ENCODE measurements at regions not wholly inside any gene's neighbourhood (a gene's known extent, or its start where the extent isn't known, plus 50 kb on each side); places are given as distances from the start of the nearest gene placed in this dataset.

GRCh38 chr2:41934329-41934958, 113.4 kb upstream of the PKDCC start:
- TF ChIP-seq, protein P1, sequence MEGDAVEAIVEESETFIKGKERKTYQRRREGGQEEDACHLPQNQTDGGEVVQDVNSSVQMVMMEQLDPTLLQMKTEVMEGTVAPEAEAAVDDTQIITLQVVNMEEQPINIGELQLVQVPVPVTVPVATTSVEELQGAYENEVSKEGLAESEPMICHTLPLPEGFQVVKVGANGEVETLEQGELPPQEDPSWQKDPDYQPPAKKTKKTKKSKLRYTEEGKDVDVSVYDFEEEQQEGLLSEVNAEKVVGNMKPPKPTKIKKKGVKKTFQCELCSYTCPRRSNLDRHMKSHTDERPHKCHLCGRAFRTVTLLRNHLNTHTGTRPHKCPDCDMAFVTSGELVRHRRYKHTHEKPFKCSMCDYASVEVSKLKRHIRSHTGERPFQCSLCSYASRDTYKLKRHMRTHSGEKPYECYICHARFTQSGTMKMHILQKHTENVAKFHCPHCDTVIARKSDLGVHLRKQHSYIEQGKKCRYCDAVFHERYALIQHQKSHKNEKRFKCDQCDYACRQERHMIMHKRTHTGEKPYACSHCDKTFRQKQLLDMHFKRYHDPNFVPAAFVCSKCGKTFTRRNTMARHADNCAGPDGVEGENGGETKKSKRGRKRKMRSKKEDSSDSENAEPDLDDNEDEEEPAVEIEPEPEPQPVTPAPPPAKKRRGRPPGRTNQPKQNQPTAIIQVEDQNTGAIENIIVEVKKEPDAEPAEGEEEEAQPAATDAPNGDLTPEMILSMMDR (conservative IDR thresholded peaks at IDR 0.05), result no peak
- H3K27ac ChIP-seq, result no peak overlapping the region

DNA sequence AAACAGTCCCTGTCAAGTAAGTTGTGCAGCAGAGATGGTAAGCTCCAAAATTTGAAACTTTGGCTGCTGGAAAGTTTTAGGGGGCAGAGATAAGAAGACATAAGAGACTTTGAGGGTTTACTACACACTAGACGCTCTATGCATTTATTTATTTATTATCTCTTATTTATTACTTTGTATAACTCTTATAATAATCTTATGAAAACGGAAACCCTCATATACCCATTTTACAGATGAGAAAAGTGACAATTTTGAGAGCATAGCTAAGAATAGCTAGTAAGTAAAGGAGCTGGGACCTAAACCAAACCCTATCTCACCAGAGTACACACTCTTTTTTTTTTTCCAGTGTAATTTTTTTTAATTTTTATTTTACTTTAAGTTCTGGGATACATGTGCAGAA, 112.8 kb upstream of the PKDCC start:
- TF ChIP-seq, protein P1 (conservative IDR thresholded peaks at IDR 0.05), result no peak
- H3K27ac ChIP-seq, result no peak overlapping the region

DNA sequence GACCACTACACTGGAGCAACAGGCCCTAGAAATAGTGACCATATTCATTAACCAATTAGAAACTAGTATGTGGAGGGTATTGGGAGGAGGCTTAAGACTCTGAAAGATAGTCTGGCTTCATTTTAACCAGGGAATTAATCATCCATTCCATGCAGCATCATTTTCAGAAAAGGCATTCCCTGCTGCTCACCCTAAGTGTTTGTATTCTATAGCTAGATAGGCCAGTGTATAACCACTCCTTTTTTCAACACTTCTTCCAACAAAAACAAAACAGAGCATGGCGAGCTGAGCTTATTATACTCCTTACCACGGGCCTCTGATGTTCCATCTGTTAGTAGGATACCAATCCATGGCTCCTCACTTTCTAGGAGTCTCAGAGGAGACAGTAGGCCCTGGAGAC, 112.0 kb upstream of the PKDCC start:
- TF ChIP-seq, protein P1 (conservative IDR thresholded peaks at IDR 0.05), result no peak
- H3K27ac ChIP-seq, result no peak overlapping the region

DNA sequence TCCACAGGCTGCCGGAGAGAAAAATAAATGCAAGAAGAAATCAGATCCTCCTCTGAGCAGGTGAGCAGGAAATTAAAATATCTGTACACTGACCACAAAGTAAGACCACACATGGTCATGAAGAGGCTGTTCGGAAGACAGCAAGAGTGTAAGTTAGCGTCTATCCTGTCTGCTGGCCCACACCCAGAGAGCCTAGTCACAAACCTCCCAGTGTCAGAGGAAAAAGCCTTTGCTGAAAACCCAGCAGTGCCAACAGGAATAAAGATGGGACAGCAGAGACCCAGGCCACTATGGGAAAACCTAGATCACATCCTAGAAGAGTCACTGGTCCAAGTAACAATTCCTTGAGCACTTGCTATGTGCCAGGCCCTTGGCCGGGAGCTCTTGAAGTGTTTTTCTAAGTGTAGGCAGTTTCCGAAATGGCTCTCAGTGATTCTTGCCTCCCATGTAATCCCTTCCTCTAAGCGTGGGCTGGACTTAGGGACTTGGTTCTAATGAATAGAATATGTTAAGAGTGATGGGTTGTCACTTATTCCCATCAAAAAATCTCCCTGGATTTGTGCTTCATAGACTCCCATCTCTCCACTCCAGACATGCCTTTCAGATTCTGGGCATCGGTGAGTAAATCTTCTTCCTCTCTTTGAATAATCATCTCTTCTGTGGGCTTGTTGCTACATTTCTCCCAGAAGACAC, 110.9 kb upstream of the PKDCC start:
- no peak overlapping the region for H3K27ac ChIP-seq
- TF ChIP-seq, protein P1 (conservative IDR thresholded peaks at IDR 0.05), result no peak

DNA sequence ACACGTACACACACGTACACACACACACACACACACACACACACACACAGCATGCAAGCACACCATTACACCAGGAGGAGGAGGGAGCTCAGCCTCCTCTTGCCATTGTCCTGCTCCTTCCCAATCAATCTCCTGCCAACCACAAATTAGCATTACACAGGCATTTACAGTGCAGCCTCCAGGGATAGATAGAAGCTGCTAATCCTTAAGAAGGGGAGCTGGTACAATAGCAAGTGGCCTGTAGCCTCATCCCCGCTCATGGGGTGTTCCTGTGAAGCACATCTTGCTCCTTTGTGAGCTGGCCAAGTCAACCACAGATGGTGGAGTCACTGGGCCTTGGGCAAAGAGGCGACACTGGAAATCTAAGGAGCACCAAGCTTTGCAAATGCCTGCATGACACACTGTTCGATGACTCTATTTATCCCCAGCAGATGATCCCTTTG, 110.3 kb upstream of the PKDCC start:
- TF ChIP-seq, protein P1 (conservative IDR thresholded peaks at IDR 0.05), result no peak
- H3K27ac ChIP-seq, result no peak overlapping the region

DNA sequence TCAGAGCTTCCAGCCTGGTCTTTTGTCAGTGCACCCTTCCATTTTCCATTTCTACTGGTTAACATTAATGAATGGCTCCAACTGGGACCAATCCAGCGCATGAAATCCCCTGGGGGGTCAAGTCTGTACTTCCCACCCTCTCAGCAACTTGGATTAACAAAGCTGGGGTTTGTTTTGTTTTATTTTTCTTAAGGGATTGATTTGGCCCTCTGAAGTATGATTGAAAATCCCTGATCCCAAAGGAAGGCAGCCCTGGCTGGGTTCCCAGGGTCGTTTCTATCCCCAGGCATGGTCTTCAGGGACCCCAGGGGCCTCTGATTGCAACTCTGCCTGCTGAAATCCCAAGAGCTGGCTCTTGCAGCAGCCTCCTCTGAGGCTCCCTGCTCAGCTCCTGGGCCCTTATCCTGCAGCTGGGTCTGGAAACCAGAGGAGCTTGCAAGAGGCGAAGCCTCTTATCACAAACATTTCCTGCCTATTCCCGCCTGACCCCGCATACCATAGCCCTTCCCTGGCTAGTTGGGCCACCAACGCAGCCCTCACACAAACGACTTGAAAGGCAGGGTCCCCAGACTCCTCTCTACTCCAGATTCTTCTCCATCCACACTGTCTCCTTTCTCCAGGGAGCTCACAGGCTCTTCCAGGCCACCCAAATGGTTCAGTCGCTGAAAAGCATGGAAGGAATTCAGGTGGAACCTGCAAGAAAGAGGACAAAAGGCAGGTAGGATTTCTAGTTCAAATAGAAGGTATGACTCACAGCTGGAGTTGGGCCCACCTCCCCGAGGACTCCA, 109.7 kb upstream of the PKDCC start:
- TF ChIP-seq, protein P1 (conservative IDR thresholded peaks at IDR 0.05), result no peak
- no peak overlapping the region for H3K27ac ChIP-seq

DNA sequence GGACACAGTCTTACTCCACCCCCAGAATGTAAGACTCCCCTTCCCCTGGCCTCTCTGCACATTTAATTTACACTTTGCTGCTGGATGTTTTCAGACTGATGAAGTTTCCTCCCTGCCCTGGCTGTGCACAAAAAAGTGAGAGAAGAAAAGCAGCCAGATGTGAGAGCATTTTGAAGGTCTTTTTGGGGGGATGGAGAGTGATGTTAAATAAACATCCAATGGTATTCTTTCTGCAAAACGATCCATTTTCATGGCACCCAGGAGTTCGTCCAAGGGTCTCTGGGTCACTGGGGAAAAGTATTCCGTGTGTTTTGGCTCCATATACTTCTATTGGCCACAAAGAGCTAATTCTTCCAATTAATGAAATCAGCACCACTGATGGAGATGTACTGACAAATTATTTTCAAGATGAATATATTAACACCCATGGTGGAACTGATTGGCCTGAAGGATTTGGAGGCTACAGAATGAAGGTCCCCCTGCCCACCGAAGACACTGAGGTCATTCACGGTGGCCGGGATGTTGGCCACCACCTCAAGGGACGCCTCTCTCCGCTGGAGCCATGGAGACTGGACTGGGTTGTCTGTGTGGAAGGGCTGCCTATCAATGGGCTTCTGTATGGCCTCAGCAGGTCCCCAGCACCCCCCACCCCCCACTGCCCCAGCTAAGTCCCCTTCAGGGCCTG, 107.6 kb upstream of the PKDCC start:
- no peak overlapping the region for H3K27ac ChIP-seq
- TF ChIP-seq, protein P1 (conservative IDR thresholded peaks at IDR 0.05), result no peak

All from VCaP (cell line).